H1 (cell line): ENCODE measurements at regions not wholly inside any gene's neighbourhood (a gene's known extent, or its start where the extent isn't known, plus 50 kb on each side); places are given as distances from the start of the nearest gene placed in this dataset.
A peak's percentile ranks its signal among the peaks of the same experiment; 100 is the strongest.

ENCODE experiments used
- CTCF ChIA-PET: fragments of 300-600 bp; sonication (Branson Sonifier 250); formaldehyde crosslinking; loops from one replicate; lab custom pipeline; 2021; ENCODE audit not compliant: partially characterized antibody; lab: Charles Lee
- POLR2A ChIA-PET: fragments of 300-600 bp; sonication (Branson Sonifier 250); formaldehyde crosslinking; loops from one replicate; lab custom pipeline; 2021; ENCODE audit warnings: inconsistent platforms; ENCODE audit not compliant: partially characterized antibody; lab: Charles Lee
- DNase-seq, 2 experiments: peaks; one replicate each; pipeline versions ENCODE4 v3.0.0 to v3.0.0-alpha.2; 2010 to 2022; ENCODE audit warnings: low spot score in 2 of 2, low read depth in 1 of 2, mixed read lengths in 1 of 2
- FAIRE-seq: peaks from 2 replicates; lab custom pipeline; 2011; peaks lifted over from hg19 to GRCh38; lab: Jason Lieb, UNC
- H2AFZ ChIP-seq: 2 replicates; pipeline ENCODE4 v1.8.1; 2012; ENCODE audit warnings: low read length, inconsistent platforms
- H2AK5ac ChIP-seq: 2 replicates; pipeline ENCODE4 v1.6.1; 2013; ENCODE audit warnings: low read depth, low read length
- H2BK120ac ChIP-seq: replicated peaks from 2 replicates; pipeline ENCODE3; 2013; ENCODE audit warnings: low read depth, low read length, inconsistent platforms
- H2BK12ac ChIP-seq: 2 replicates; pipeline ENCODE4 v1.6.1; 2013; ENCODE audit warnings: low read depth, low read length
- H2BK15ac ChIP-seq: 2 replicates; pipeline ENCODE4 v1.6.1; 2013; ENCODE audit warnings: low read length
- H2BK20ac ChIP-seq: 2 replicates; pipeline ENCODE4 v1.6.1; 2013; ENCODE audit warnings: low read length
- H2BK5ac ChIP-seq: 2 replicates; pipeline ENCODE4 v1.6.1; 2013; ENCODE audit warnings: low read depth, low read length
- H3K14ac ChIP-seq: 2 replicates; pipeline ENCODE4 v1.6.1; 2013; ENCODE audit warnings: inconsistent platforms; ENCODE audit not compliant: insufficient read length
- H3K18ac ChIP-seq: 2 replicates; pipeline ENCODE4 v1.6.1; 2013; ENCODE audit warnings: low read length; ENCODE audit errors: extremely low read depth
- H3K23ac ChIP-seq: 2 replicates; pipeline ENCODE4 v1.6.1; 2013; ENCODE audit warnings: inconsistent platforms; ENCODE audit not compliant: insufficient read length
- H3K23me2 ChIP-seq: 2 replicates; pipeline ENCODE4 v1.6.1; 2013; ENCODE audit warnings: low read depth, low read length
- H3K27ac ChIP-seq: 2 replicates; pipeline ENCODE4 v1.6.1; 2011; ENCODE audit warnings: low read depth, low read length, inconsistent platforms
- H3K27me3 ChIP-seq, 4 experiments: replicated peaks in 1 of 4; 1 replicate in 1 of 4; 2 replicates in 3 of 4; pipeline versions ENCODE4 v1.6.1 to v1.8.1; 2011 to 2013; ENCODE audit warnings: low read length in 3 of 4, mild to moderate bottlenecking in 3 of 4, inconsistent platforms in 2 of 4, mixed read lengths in 2 of 4, moderate library complexity in 1 of 4; ENCODE audit not compliant: control insufficient read depth in 3 of 4, insufficient read depth in 3 of 4; ENCODE audit errors: extremely low read depth in 1 of 4
- H3K36me3 ChIP-seq, 4 experiments: 2 replicates each; pipeline versions ENCODE4 v1.6.1 to v1.8.1; 2011 to 2013; ENCODE audit warnings: mild to moderate bottlenecking in 4 of 4, low read length in 3 of 4, moderate library complexity in 2 of 4, control low read depth in 1 of 4, inconsistent platforms in 1 of 4; ENCODE audit not compliant: insufficient read depth in 4 of 4, control insufficient read depth in 2 of 4
- H3K4ac ChIP-seq: replicated peaks from 2 replicates; pipeline ENCODE3; 2013; ENCODE audit warnings: low read length, low read depth, mixed read lengths, inconsistent platforms; ENCODE audit not compliant: insufficient read length
- H3K4me1 ChIP-seq, 4 experiments: replicated peaks in 1 of 4; 1 replicate in 1 of 4; 2 replicates in 3 of 4; pipeline versions ENCODE4 v1.6.1 to v1.8.1; 2011 to 2013; ENCODE audit warnings: low read length in 3 of 4, inconsistent platforms in 2 of 4, mixed read lengths in 1 of 4; ENCODE audit not compliant: insufficient read depth in 4 of 4, control insufficient read depth in 3 of 4
- H3K4me2 ChIP-seq, 2 experiments: 2 replicates each; pipeline versions ENCODE4 v1.6.1 to v1.8.1; 2011 to 2013; ENCODE audit warnings: low read depth in 2 of 2, low read length in 2 of 2, control low read depth in 1 of 2, inconsistent platforms in 1 of 2, mild to moderate bottlenecking in 1 of 2; ENCODE audit not compliant: insufficient read depth in 1 of 2
- H3K4me3 ChIP-seq, 4 experiments: fragments of 200-600, 300-600 bp in 1 of 4; sonication (generic), shearing (Covaris generic), sonication (Bioruptor Twin) in 1 of 4; 2 replicates each; pipeline versions ENCODE4 v1.5.1 to v1.8.1; 2011 to 2016; ENCODE audit warnings: low read length in 4 of 4, low read depth in 3 of 4, control low read depth in 2 of 4, inconsistent platforms in 2 of 4, mild to moderate bottlenecking in 2 of 4, mixed read lengths in 1 of 4, moderate library complexity in 1 of 4; ENCODE audit not compliant: insufficient read depth in 2 of 4; ENCODE audit errors: extremely low read depth in 1 of 4
- H3K56ac ChIP-seq: replicated peaks from 2 replicates; pipeline ENCODE3; 2013; ENCODE audit warnings: low read depth, mild to moderate bottlenecking, mixed read lengths, low read length, inconsistent platforms; ENCODE audit not compliant: insufficient read length
- H3K79me1 ChIP-seq: 2 replicates; pipeline ENCODE4 v1.6.1; 2013; ENCODE audit warnings: low read depth, low read length, control low read depth
- H3K79me2 ChIP-seq, 2 experiments: 2 replicates each; pipeline versions ENCODE4 v1.6.1 to v1.8.1; 2012 to 2013; ENCODE audit warnings: low read length in 2 of 2, mild to moderate bottlenecking in 2 of 2, inconsistent platforms in 1 of 2; ENCODE audit not compliant: insufficient read depth in 2 of 2, control insufficient read depth in 1 of 2
- H3K9ac ChIP-seq, 4 experiments: replicated peaks in 1 of 4; 1 replicate in 1 of 4; 2 replicates in 3 of 4; pipeline versions ENCODE4 v1.6.1 to v1.8.1; 2011 to 2013; ENCODE audit warnings: low read depth in 3 of 4, low read length in 3 of 4, control low read depth in 2 of 4, mild to moderate bottlenecking in 2 of 4, moderate library complexity in 2 of 4, inconsistent platforms in 1 of 4; ENCODE audit errors: extremely low read depth in 1 of 4
- H3K9me3 ChIP-seq, 2 experiments: 2 replicates each; pipeline versions ENCODE4 v1.6.1 to v1.8.1; 2012 to 2013; ENCODE audit warnings: mild to moderate bottlenecking in 2 of 2, moderate library complexity in 2 of 2, control low read depth in 1 of 2, inconsistent platforms in 1 of 2, low read depth in 1 of 2, low read length in 1 of 2, mixed read lengths in 1 of 2; ENCODE audit not compliant: insufficient read depth in 2 of 2
- H4K20me1 ChIP-seq, 2 experiments: replicated peaks in 1 of 2; 2 replicates each; pipeline versions ENCODE3 to v1.8.1; 2011 to 2013; ENCODE audit warnings: inconsistent platforms in 2 of 2, low read length in 2 of 2, mild to moderate bottlenecking in 1 of 2; ENCODE audit not compliant: insufficient read depth in 2 of 2, control insufficient read depth in 1 of 2
- H4K5ac ChIP-seq: 2 replicates; pipeline ENCODE4 v1.6.1; 2013; ENCODE audit warnings: low read length, low read depth, mixed read lengths, inconsistent platforms; ENCODE audit not compliant: insufficient read length
- H4K8ac ChIP-seq: 2 replicates; pipeline ENCODE4 v1.8.0; 2013; ENCODE audit warnings: mild to moderate bottlenecking, moderate library complexity, low read length, inconsistent platforms; ENCODE audit not compliant: insufficient read depth; ENCODE audit errors: extremely low read depth
- H4K91ac ChIP-seq: replicated peaks from 2 replicates; pipeline ENCODE3; 2013; ENCODE audit warnings: low read length, mixed read lengths, inconsistent platforms; ENCODE audit not compliant: insufficient read length
- BACH1 ChIP-seq: IDR thresholded peaks from 2 replicates; pipeline ENCODE4 v1.6.1; 2012; ENCODE audit warnings: low read length, improper control_type of control experiment
- CTBP2 ChIP-seq: IDR thresholded peaks from 2 replicates; pipeline ENCODE4 v1.7.0; 2011; ENCODE audit warnings: borderline replicate concordance, mild to moderate bottlenecking, moderate library complexity, mixed read lengths, low read length; ENCODE audit not compliant: insufficient read depth, insufficient read length
- GABPA ChIP-seq: IDR thresholded peaks from 2 replicates; pipeline ENCODE4 v1.6.1; 2011; ENCODE audit warnings: mild to moderate bottlenecking, low read length, moderate library complexity, borderline replicate concordance; ENCODE audit not compliant: insufficient read depth
- HDAC2 ChIP-seq, 2 experiments: fragments of 300-600 bp in 1 of 2; sonication (generic) in 1 of 2; IDR thresholded peaks; 2 replicates each; pipeline ENCODE4 v1.6.1; 2011 to 2012; ENCODE audit warnings: low read depth in 2 of 2, low read length in 2 of 2, mild to moderate bottlenecking in 2 of 2, moderate library complexity in 2 of 2, borderline replicate concordance in 1 of 2, inconsistent platforms in 1 of 2
- NANOG ChIP-seq: IDR thresholded peaks from 2 replicates; pipeline ENCODE4 v1.6.1; 2011; ENCODE audit warnings: low read length, low read depth, mild to moderate bottlenecking, inconsistent platforms; ENCODE audit not compliant: insufficient read depth, poor library complexity, severe bottlenecking
- ZNF274 ChIP-seq: IDR thresholded peaks from 2 replicates; pipeline ENCODE4 v1.7.0; 2012; ENCODE audit warnings: low read length, borderline replicate concordance; ENCODE audit errors: extremely low read depth
- WGBS, 2 experiments: shearing (Covaris generic) in 1 of 2; methylation state at CpG; one replicate each; pipeline versions ENCODE4 v1.1.6 to v1.1.7; 2013 to 2015; ENCODE audit warnings: low lambda C conversion rate in 2 of 2, mixed read lengths in 2 of 2, inconsistent platforms in 1 of 2, low coverage in 1 of 2, missing lambda C conversion rate in 1 of 2; ENCODE audit not compliant: insufficient replicate concordance in 2 of 2, insufficient coverage in 1 of 2, insufficient read length in 1 of 2; ENCODE audit errors: extremely low coverage in 1 of 2, missing lambda C conversion rate in 1 of 2; 5-methylcytosine and 5-hydroxymethylcytosine counted together
- TF ChIP-seq, protein P1 (sequence below): IDR thresholded peaks from 2 replicates; pipeline ENCODE4 v1.6.1; 2012; ENCODE audit warnings: inconsistent platforms

DNA sequence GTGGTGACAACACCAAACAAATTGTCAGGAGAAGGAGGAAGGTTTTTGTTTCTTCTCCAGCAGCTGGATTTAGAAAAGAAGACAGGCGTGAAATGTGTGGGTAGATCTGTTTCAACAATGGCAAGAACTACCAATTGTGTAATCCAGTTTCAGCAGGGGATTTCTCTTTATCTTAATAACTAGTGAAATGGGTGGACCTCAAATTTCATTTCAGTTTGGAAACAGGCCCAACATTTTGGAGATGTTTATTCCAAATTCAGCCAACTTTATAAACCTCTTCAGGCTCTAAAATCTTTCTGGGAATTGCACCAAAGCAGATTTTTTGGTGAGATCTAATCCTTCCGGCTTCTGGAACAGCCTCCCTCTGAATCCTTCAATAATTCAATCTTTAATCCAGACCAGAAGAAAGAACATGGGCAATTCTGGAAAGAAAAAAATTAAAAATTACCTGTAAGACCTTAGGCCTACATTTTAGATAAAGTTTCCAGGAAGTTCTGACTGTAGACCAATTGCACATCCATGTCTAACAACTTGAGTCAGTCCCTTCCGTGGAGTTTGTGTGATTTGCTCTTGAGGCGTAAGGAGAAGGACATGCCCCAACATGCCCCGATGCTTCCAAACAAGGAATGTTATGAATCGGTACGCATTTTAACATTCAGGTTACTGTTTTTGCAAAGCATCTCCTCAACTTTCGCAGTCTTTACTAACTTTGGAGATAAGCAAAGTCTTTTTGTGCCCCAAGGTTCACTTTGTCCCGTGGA lies 423.6 kb downstream of the IRX1 start:
- 92% methylated on average over 9 of the region's 9 CpGs; no CpG with 5 or more reads in 1 of the 2 experiments for WGBS, 2 experiments
- H4K20me1 ChIP-seq: no peaks in the 10 kb centered on the region
- no peak overlapping the region for H4K8ac ChIP-seq
- no peak overlapping the region for H3K14ac ChIP-seq
- TF ChIP-seq HDAC2 (IDR thresholded peaks at IDR 0.05; ENCODE audit: borderline replicate concordance in 1 of 2, low read depth in 2 of 2, low read length in 2 of 2) (no peak), BACH1 (no peak), GABPA (no peak), ZNF274 (no peak), CTBP2 (no peak), NANOG (no peak)
- TF ChIP-seq, protein P1, sequence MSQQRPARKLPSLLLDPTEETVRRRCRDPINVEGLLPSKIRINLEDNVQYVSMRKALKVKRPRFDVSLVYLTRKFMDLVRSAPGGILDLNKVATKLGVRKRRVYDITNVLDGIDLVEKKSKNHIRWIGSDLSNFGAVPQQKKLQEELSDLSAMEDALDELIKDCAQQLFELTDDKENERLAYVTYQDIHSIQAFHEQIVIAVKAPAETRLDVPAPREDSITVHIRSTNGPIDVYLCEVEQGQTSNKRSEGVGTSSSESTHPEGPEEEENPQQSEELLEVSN: no peak
- no peak overlapping the region for H2BK15ac ChIP-seq
- DNase-seq (no peak), FAIRE-seq (no peak)
- H3K79me1 ChIP-seq: no peaks in the 10 kb centered on the region
- no peak overlapping the region for H3K23ac ChIP-seq
- no peak overlapping the region for H4K5ac ChIP-seq
- no peaks in the 10 kb centered on the region for H3K9me3 ChIP-seq
- POLR2A ChIA-PET: no interaction called here
- peak overlapping the region; percentile 70 for H4K91ac ChIP-seq
- H2BK20ac ChIP-seq: no peak overlapping the region
- H2AFZ ChIP-seq: peak overlapping the region; percentile 36; the same call in 1 of the 2 replicates
- H3K79me2 ChIP-seq: no peaks in the 10 kb centered on the region
- H3K4me1 ChIP-seq: peaks cover 0 to 4% (median 0%) of the 10 kb centered on the region in 4 experiments; a peak in 1 of 7 replicates
- no peak overlapping the region for H3K27ac ChIP-seq
- H2AK5ac ChIP-seq: no peak overlapping the region
- no peaks in the 10 kb centered on the region for H3K36me3 ChIP-seq
- H2BK5ac ChIP-seq: peak overlapping the region; percentile 84; the same call in 1 of the 2 replicates
- H3K9ac ChIP-seq: no peak overlapping the region
- H3K23me2 ChIP-seq: no peaks in the 10 kb centered on the region
- H3K18ac ChIP-seq: no peak overlapping the region; the same call in 1 of the 2 replicates
- no peaks in the 10 kb centered on the region for H3K27me3 ChIP-seq
- H3K4me3 ChIP-seq: no peak overlapping the region
- H3K4ac ChIP-seq: no peak overlapping the region
- CTCF ChIA-PET: interaction anchor here (1.4 kb wide), 1 partner anchor 22 kb away, joined by 3 read pairs; no protein-coding TSS in a partner anchor
- H3K56ac ChIP-seq: no peak overlapping the region
- H2BK12ac ChIP-seq: 0 out of 2 replicates have a peak overlapping the region, but pooled peaks have one; percentile 77
- no peak overlapping the region for H3K4me2 ChIP-seq
- H2BK120ac ChIP-seq: peak overlapping the region; percentile 13
